Testis (tissue), 2 donors: ENCODE measurements at regions not wholly inside any gene's neighbourhood (a gene's known extent, or its start where the extent isn't known, plus 50 kb on each side); places are given as distances from the start of the nearest gene placed in this dataset.

Source experiments
- CTCF ChIP-seq, 3 experiments: fragments of 450-650 bp in 2 of 3; fragments of 200-600 bp in 1 of 3; sonication (generic) in 1 of 3; IDR thresholded peaks; one replicate each; pipeline ENCODE4 v1.5.1; 2016 to 2019; ENCODE audit warnings: antibody characterized with exemption in 3 of 3, mild to moderate bottlenecking in 2 of 3, moderate library complexity in 1 of 3
- POLR2A ChIP-seq: fragments of 450-650 bp; IDR thresholded peaks from one replicate; pipeline ENCODE4 v1.6.1; 2017; ENCODE audit warnings: antibody characterized with exemption, mild to moderate bottlenecking, moderate library complexity

- TF ChIP-seq CTCF (IDR thresholded peaks at IDR 0.05), result no peak
- TF ChIP-seq POLR2A, result no peak
These were observed 50.1 kb upstream of the RNF24 start for GRCh38 chr20:4065391-4065844.
